Pancreas (tissue), 10 donors: ENCODE measurements at regions not wholly inside any gene's neighbourhood (a gene's known extent, or its start where the extent isn't known, plus 50 kb on each side); places are given as distances from the start of the nearest gene placed in this dataset.
"Not testable (repeated sequence)": the region's sequence is repeated elsewhere in the genome, so short reads cannot be mapped to it uniquely, and the experiment has no call there.

ENCODE experiments used
- ATAC-seq, 4 donors: fragments of 200-7000 bp; cut with Tn5 transposase; one replicate each; pipeline versions ENCODE4 v1.8.0 to v1.9.1; 2020; ENCODE audit warnings: mild to moderate bottlenecking in 4 of 4, moderate library complexity in 4 of 4
- DNase-seq, 6 donors: peaks; one replicate each; pipeline ENCODE4 v3.0.0-alpha.2; 2020
- FAIRE-seq: peaks from 2 replicates; lab custom pipeline; 2012; peaks lifted over from hg19 to GRCh38; lab: Jason Lieb, UNC
- H3K27ac ChIP-seq, 4 donors: fragments of 200-600 bp; sonication (generic); 1 replicate in 3 of 4; 2 replicates in 1 of 4; pipeline versions ENCODE4 v1.5.0 to v1.8.0; 2020
- H3K27me3 ChIP-seq, 4 donors: fragments of 200-600 bp; one replicate each; pipeline ENCODE4 v1.8.0; 2021
- H3K36me3 ChIP-seq, 3 donors: fragments of 200-600 bp; sonication (generic) in 1 of 3; one replicate each; pipeline versions ENCODE4 v1.5.0 to v1.8.0; 2020 to 2021
- H3K4me1 ChIP-seq, 3 donors: fragments of 200-600 bp; one replicate each; pipeline ENCODE4 v1.8.0; 2021
- H3K4me3 ChIP-seq, 4 donors: fragments of 200-600 bp; sonication (generic) in 2 of 4; one replicate each; pipeline versions ENCODE4 v1.5.0 to v1.8.0; 2020 to 2021
- H3K9me3 ChIP-seq, 4 donors: fragments of 200-600 bp; one replicate each; pipeline ENCODE4 v1.8.0; 2021
- CTCF ChIP-seq, 4 donors: fragments of 200-600 bp; sonication (generic) in 3 of 4; IDR thresholded peaks; one replicate each; pipeline versions ENCODE4 v1.5.0 to v1.8.0; 2021; ENCODE audit warnings: antibody characterized with exemption in 4 of 4
- WGBS, 2 donors: extraction: QIAGEN DNeasy Blood & Tissue Kit; methylation state at CpG; one replicate each; pipeline ENCODE4 v1.1.7; 2013; 5-methylcytosine and 5-hydroxymethylcytosine counted together
- intact Hi-C, 3 donors: fragments of 100-400 bp; cut with DNase I; formaldehyde crosslinking; loops; one replicate each; pipeline versions ENCODE4 v1.11.1 to v1.14.2; 2022
- donor health status: healthy with polysubstance abuse.
- donor health status: DM: no; HTN: no; CAD: no; lungs with moderate emphysema.
- donor health status: DM: no; HTN: no; CAD: no.
- donor health status: control.
- donor health status: control.
- donor health status: Bipolar disorder and iron deficiency.
- donor health status: DM: yes; HTN: yes; CAD: no.
- donor health status: DM: no; HTN: no; CAD: no.
- donor health status: DM: no; HTN: no; CAD: no.
- donor health status: DM: yes; HTN: yes; CAD: no.

GRCh38 chr12:46963977-46964971, 115.1 kb upstream of the PCED1B start:
- Histone ChIP-seq H3K4me3 (no peak overlapping the region), H3K4me1 (no peaks in the 10 kb centered on the region), H3K27ac (no peak overlapping the region), H3K9me3 (no peaks in the 10 kb centered on the region), H3K36me3 (no peaks in the 10 kb centered on the region), H3K27me3 (no peaks in the 10 kb centered on the region)
- DNase-seq, result peak in 3 of 6 donors; percentile 12 to 28 (median 14)
- no peak for TF ChIP-seq CTCF (IDR thresholded peaks at IDR 0.05)
- intact Hi-C loops, result no loop called here
- peak; percentile 67 to 85 (median 80) for ATAC-seq
- FAIRE-seq, result no peak
- 27 to 28% methylated on average over 14 of the region's 14 CpGs for WGBS, 2 donors

- no peaks in the 10 kb centered on the region for H3K36me3 ChIP-seq
Measured at GRCh38 chr12:46965137-46965536, 114.3 kb upstream of the PCED1B start.

GRCh38 chr12:46965880-46966279, 113.5 kb upstream of the PCED1B start:
- 78 to 90% methylated on average over 4 of the region's 4 CpGs for WGBS, 2 donors
- no peak overlapping the region for H3K4me3 ChIP-seq
- DNase-seq, result no peak
- H3K9me3 ChIP-seq, result no peaks in the 10 kb centered on the region
- TF ChIP-seq CTCF (IDR thresholded peaks at IDR 0.05), result no peak
- intact Hi-C loops, result no loop called here
- ATAC-seq, result no peak
- no peaks in the 10 kb centered on the region for H3K4me1 ChIP-seq
- H3K27ac ChIP-seq, result no peak overlapping the region
- no peaks in the 10 kb centered on the region for H3K36me3 ChIP-seq
- H3K27me3 ChIP-seq, result no peaks in the 10 kb centered on the region
- no peak for FAIRE-seq

More at GRCh38 chr12:46965137-46965536, 114.3 kb upstream of the PCED1B start:
- intact Hi-C loops, result no loop called here
- Histone ChIP-seq H3K27me3 (no peaks in the 10 kb centered on the region), H3K27ac (no peak overlapping the region), H3K9me3 (no peaks in the 10 kb centered on the region), H3K4me1 (no peaks in the 10 kb centered on the region), H3K4me3 (no peak overlapping the region)
- 77 to 82% methylated on average over 2 of the region's 2 CpGs for WGBS, 2 donors
- ATAC-seq (peak in 1 of 4 donors; percentile 35), DNase-seq (no peak), FAIRE-seq (no peak)
- TF ChIP-seq CTCF (IDR thresholded peaks at IDR 0.05), result no peak

- no peaks in the 10 kb centered on the region for H3K4me1 ChIP-seq
- no peak overlapping the region for H3K27ac ChIP-seq
- TF ChIP-seq CTCF (IDR thresholded peaks at IDR 0.05), result no peak
- intact Hi-C loops, result no loop called here
- H3K4me3 ChIP-seq, result no peak overlapping the region
- no peaks in the 10 kb centered on the region for H3K36me3 ChIP-seq
- ATAC-seq (no peak), DNase-seq (no peak), FAIRE-seq (no peak)
- H3K27me3 ChIP-seq, result no peaks in the 10 kb centered on the region
- H3K9me3 ChIP-seq, result no peaks in the 10 kb centered on the region
- WGBS, 2 donors, result 92 to 93% methylated on average over 5 of the region's 5 CpGs
Measured at GRCh38 chr12:46970636-46971035, 108.8 kb upstream of the PCED1B start.

GRCh38 chr12:46973937-46974336, 105.5 kb upstream of the PCED1B start:
- H3K27ac ChIP-seq, H3K9me3 ChIP-seq, FAIRE-seq, H3K27me3 ChIP-seq, ATAC-seq, H3K4me1 ChIP-seq, DNase-seq, H3K4me3 ChIP-seq, intact Hi-C loops, H3K36me3 ChIP-seq: not testable (repeated sequence)
- WGBS, 2 donors, result 63 to 67% methylated on average over 3 of the region's 3 CpGs
